ENCODE measurements at regions not wholly inside any gene's neighbourhood (a gene's known extent, or its start where the extent isn't known, plus 50 kb on each side); places are given as distances from the start of the nearest gene placed in this dataset.

GRCh38 chr6:144377586-144378210 is 92.6 kb downstream of the UTRN start:
- H3K36me3 ChIP-seq (ENCODE audit: control insufficient read depth in 4 of 4, insufficient read depth in 3 of 4, low read depth in 1 of 4, low read length in 3 of 4), result no peaks in the 10 kb centered on the region
- H3K27me3 ChIP-seq (ENCODE audit: control insufficient read depth in 4 of 4, insufficient read depth in 4 of 4, low read length in 3 of 4), result no peaks in the 10 kb centered on the region
- no peak for TF ChIP-seq SP1 (IDR thresholded peaks at IDR 0.05)
- TF ChIP-seq NR2F2 (IDR thresholded peaks at IDR 0.05), result no peak
- TF ChIP-seq JUND (IDR thresholded peaks at IDR 0.05), result peak in 1 of 2 donors; percentile 23
- no peak for TF ChIP-seq HNF4G (IDR thresholded peaks at IDR 0.05)
- WGBS, result 64% methylated on average over 2 of the region's 2 CpGs
- no peak overlapping the region for H3K9ac ChIP-seq (ENCODE audit: low read depth in 1 of 2, low read length in 2 of 2)
- no peaks in the 10 kb centered on the region for H3K9me3 ChIP-seq (ENCODE audit: control insufficient read depth in 4 of 4, low read length in 3 of 4)
- H3K27ac ChIP-seq (ENCODE audit: low read depth in 1 of 2, low read length in 2 of 2), result peak overlapping the region in 1 of 2 donors; percentile 37
- no peak overlapping the region for H3K4me3 ChIP-seq (ENCODE audit: low read depth in 1 of 3, low read length in 3 of 3)
- H3K4me1 ChIP-seq (ENCODE audit: control insufficient read depth in 4 of 4, insufficient read depth in 4 of 4, low read length in 3 of 4), result peaks cover 0 to 3% (median 0%) of the 10 kb centered on the region in 4 donors
- no peak for DNase-seq (ENCODE audit: low spot score)

- DNase-seq (ENCODE audit: low spot score), result no peak
- H3K27ac ChIP-seq (ENCODE audit: low read depth in 1 of 2, low read length in 2 of 2), result no peak overlapping the region
Measured at GRCh38 chr6:144378437-144378836, 93.3 kb downstream of the UTRN start.

More at GRCh38 chr6:144378437-144378836, 93.3 kb downstream of the UTRN start:
- Histone ChIP-seq H3K4me1 (ENCODE audit: control insufficient read depth in 4 of 4, insufficient read depth in 4 of 4, low read length in 3 of 4) (peaks cover 0 to 3% (median 0%) of the 10 kb centered on the region in 4 donors), H3K9me3 (ENCODE audit: control insufficient read depth in 4 of 4, low read length in 3 of 4) (no peaks in the 10 kb centered on the region), H3K9ac (ENCODE audit: low read depth in 1 of 2, low read length in 2 of 2) (no peak overlapping the region), H3K27me3 (ENCODE audit: control insufficient read depth in 4 of 4, insufficient read depth in 4 of 4, low read length in 3 of 4) (no peaks in the 10 kb centered on the region), H3K36me3 (ENCODE audit: control insufficient read depth in 4 of 4, insufficient read depth in 3 of 4, low read depth in 1 of 4, low read length in 3 of 4) (no peaks in the 10 kb centered on the region), H3K4me3 (ENCODE audit: low read depth in 1 of 3, low read length in 3 of 3) (no peak overlapping the region)
- WGBS, result 63% methylated on average over 4 of the region's 4 CpGs
- TF ChIP-seq TAF1 (conservative IDR thresholded peaks at IDR 0.05) (no peak), RAD21 (IDR thresholded peaks at IDR 0.05) (no peak), ATF3 (IDR thresholded peaks at IDR 0.05) (no peak), ZBTB33 (IDR thresholded peaks at IDR 0.05) (no peak), FOXA2 (IDR thresholded peaks at IDR 0.05) (no peak), SP1 (IDR thresholded peaks at IDR 0.05) (no peak), YY1 (IDR thresholded peaks at IDR 0.05) (no peak), JUND (IDR thresholded peaks at IDR 0.05) (no peak), HNF4G (IDR thresholded peaks at IDR 0.05) (no peak), RXRA (IDR thresholded peaks at IDR 0.05) (no peak), FOXA1 (IDR thresholded peaks at IDR 0.05) (no peak), REST (IDR thresholded peaks at IDR 0.05) (no peak), MAX (IDR thresholded peaks at IDR 0.05) (no peak), HNF4A (conservative IDR thresholded peaks at IDR 0.05) (no peak), CTCF (IDR thresholded peaks at IDR 0.05; ENCODE audit: low read depth, low read length, missing input control) (no peak)

Measured in liver (tissue), 8 donors.